ENCODE measurements at regions not wholly inside any gene's neighbourhood (a gene's known extent, or its start where the extent isn't known, plus 50 kb on each side); places are given as distances from the start of the nearest gene placed in this dataset.

DNA sequence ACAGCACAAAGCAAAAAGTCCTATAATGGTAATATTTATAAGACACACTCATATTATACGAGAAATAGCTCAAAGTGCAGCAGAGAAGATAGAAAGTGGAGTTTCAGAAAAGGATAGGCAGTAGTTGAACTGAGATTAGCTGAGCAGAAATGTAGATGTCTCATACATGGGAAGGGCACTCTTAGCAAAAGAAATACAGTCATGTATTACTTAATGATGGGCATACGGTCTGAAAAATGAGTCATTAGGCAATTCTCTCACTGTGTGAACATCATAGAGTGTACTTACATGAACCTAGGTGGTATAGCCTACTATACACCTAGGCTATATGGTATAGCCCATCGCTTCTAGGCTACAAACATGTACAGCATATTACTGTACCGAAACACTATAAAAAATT, 671.3 kb downstream of the RPS29 start:
- TF ChIP-seq CTCF (IDR thresholded peaks at IDR 0.05) (no peak), EZH2 (IDR thresholded peaks at IDR 0.05; ENCODE audit: borderline replicate concordance, insufficient read depth, low read depth, low read length, poor library complexity, severe bottlenecking) (no peak)
